GM23338 (cell line): ENCODE measurements at regions not wholly inside any gene's neighbourhood (a gene's known extent, or its start where the extent isn't known, plus 50 kb on each side); places are given as distances from the start of the nearest gene placed in this dataset.

Experiments used
- ATAC-seq: fragments of 200-7000 bp; cut with Tn5 transposase; 3 replicates; pipeline ENCODE4 v1.9.1; 2020
- DNase-seq: peaks from one replicate; pipeline ENCODE4 v3.0.0-alpha.2; 2015; ENCODE audit warnings: low spot score
- H2AFZ ChIP-seq: fragments of 200-600 bp; sonication (generic); 2 replicates; pipeline ENCODE4 v1.8.0; 2016; ENCODE audit warnings: antibody characterized with exemption, mild to moderate bottlenecking, moderate library complexity
- H3F3A ChIP-seq: fragments of 200-600 bp; sonication (generic); replicated peaks from 2 replicates; pipeline ENCODE4 v1.8.0; 2017; ENCODE audit warnings: antibody characterized with exemption, mixed run types, low read depth
- H3K27ac ChIP-seq: fragments of 200-600 bp; sonication (generic); 2 replicates; pipeline ENCODE4 v1.6.1; 2016; ENCODE audit warnings: low read depth
- H3K27me3 ChIP-seq: fragments of 200-600 bp; sonication (generic); 2 replicates; pipeline ENCODE4 v1.8.0; 2016; ENCODE audit warnings: mild to moderate bottlenecking, mixed run types, moderate library complexity; ENCODE audit not compliant: insufficient read depth
- H3K36me3 ChIP-seq: fragments of 200-600 bp; sonication (generic); 2 replicates; pipeline ENCODE4 v1.8.0; 2016; ENCODE audit warnings: mild to moderate bottlenecking; ENCODE audit not compliant: insufficient read depth
- H3K4me1 ChIP-seq: fragments of 200-600 bp; sonication (generic); 2 replicates; pipeline ENCODE4 v1.8.0; 2016; ENCODE audit warnings: mild to moderate bottlenecking, moderate library complexity; ENCODE audit not compliant: insufficient read depth
- H3K4me2 ChIP-seq: fragments of 200-600 bp; sonication (generic); 2 replicates; pipeline ENCODE4 v1.7.1; 2017; ENCODE audit warnings: mixed run types
- H3K4me3 ChIP-seq: fragments of 200-600 bp; sonication (generic); 2 replicates; pipeline ENCODE4 v1.6.1; 2016; ENCODE audit warnings: mixed run types
- H3K79me2 ChIP-seq: fragments of 200-600 bp; sonication (generic); replicated peaks from 2 replicates; pipeline ENCODE4 v1.8.0; 2017; ENCODE audit warnings: mild to moderate bottlenecking; ENCODE audit not compliant: insufficient read depth
- H3K9me2 ChIP-seq: fragments of 200-600 bp; sonication (generic); 2 replicates; pipeline ENCODE4 v1.8.0; 2017; ENCODE audit not compliant: insufficient read depth
- H4K20me1 ChIP-seq: fragments of 200-600 bp; sonication (generic); replicated peaks from 2 replicates; pipeline ENCODE4 v1.8.0; 2017; ENCODE audit warnings: mild to moderate bottlenecking; ENCODE audit not compliant: insufficient read depth
- H3K27ac Mint-ChIP-seq: 2 replicates; pipeline ENCODE4 v1.8.0; 2020; ENCODE audit warnings: inconsistent platforms, mild to moderate bottlenecking, moderate library complexity, mixed read lengths
- H3K27me3 Mint-ChIP-seq: 3 replicates; pipeline ENCODE4 v1.8.0; 2022; ENCODE audit warnings: low read depth, mild to moderate bottlenecking, moderate library complexity, mixed read lengths, inconsistent platforms; ENCODE audit not compliant: insufficient read depth, poor library complexity
- H3K36me3 Mint-ChIP-seq: 3 replicates; pipeline ENCODE4 v1.8.0; 2021; ENCODE audit warnings: low read depth, mild to moderate bottlenecking, inconsistent platforms, moderate library complexity, mixed read lengths
- H3K4me1 Mint-ChIP-seq: 3 replicates; pipeline ENCODE4 v1.8.0; 2020; ENCODE audit warnings: mild to moderate bottlenecking, inconsistent platforms, mixed read lengths
- H3K4me3 Mint-ChIP-seq: 3 replicates; pipeline ENCODE4 v1.8.0; 2021; ENCODE audit warnings: moderate library complexity, mild to moderate bottlenecking, inconsistent platforms, mixed read lengths
- H3K9me3 Mint-ChIP-seq: 3 replicates; pipeline ENCODE4 v1.8.0; 2020; ENCODE audit warnings: moderate library complexity, mild to moderate bottlenecking, inconsistent platforms, mixed read lengths
- CREB1 ChIP-seq: fragments of 250-450 bp; sonication (Bioruptor Pico); IDR thresholded peaks from 2 replicates; pipeline ENCODE4 v1.5.0; 2020; ENCODE audit warnings: low read depth, mild to moderate bottlenecking, moderate library complexity
- CTCF ChIP-seq, 2 experiments: fragments of 200-600 bp in 1 of 2; sonication (generic) in 1 of 2; conservative IDR thresholded peaks; 2 replicates each; pipeline versions ENCODE4 v1.5.1 to v1.6.1; 2016 to 2017; ENCODE audit warnings: antibody characterized with exemption in 2 of 2, low read depth in 2 of 2, mild to moderate bottlenecking in 2 of 2, moderate library complexity in 1 of 2
- EZH2 ChIP-seq: fragments of 200-600 bp; sonication (generic); IDR thresholded peaks from one replicate; pipeline ENCODE4 v1.8.0; 2017; ENCODE audit warnings: antibody characterized with exemption, mild to moderate bottlenecking, low read depth; ENCODE audit not compliant: unreplicated experiment
- POLR2AphosphoS5 ChIP-seq: IDR thresholded peaks from 2 replicates; pipeline ENCODE4 v1.6.1; 2016; ENCODE audit warnings: antibody characterized with exemption, low read depth
- ZNF114 ChIP-seq: fragments of 250-450 bp; sonication (Bioruptor Pico); IDR thresholded peaks from 2 replicates; pipeline ENCODE4 v1.5.0; 2020; ENCODE audit warnings: mild to moderate bottlenecking, moderate library complexity
- ZNF331 ChIP-seq: fragments of 250-450 bp; sonication (Bioruptor Pico); IDR thresholded peaks from 2 replicates; pipeline ENCODE4 v1.5.0; 2020; ENCODE audit warnings: low read depth, mild to moderate bottlenecking, moderate library complexity
- ZNF462 ChIP-seq: fragments of 250-450 bp; sonication (Bioruptor Pico); IDR thresholded peaks from 2 replicates; pipeline ENCODE4 v1.5.0; 2020; ENCODE audit warnings: mild to moderate bottlenecking, moderate library complexity

GRCh38 chr12:131489718-131490117 lies 221.2 kb upstream of the SFSWAP start:
- Histone ChIP-seq H4K20me1 (no peaks in the 10 kb centered on the region), H3K4me2 (no peak overlapping the region), H3K4me3 (no peak overlapping the region), H3K27ac (no peak overlapping the region), H2AFZ (no peak overlapping the region), H3K27me3 (no peaks in the 10 kb centered on the region), H3K79me2 (no peaks in the 10 kb centered on the region), H3K4me1 (no peaks in the 10 kb centered on the region), H3K9me2 (0 out of 2 replicates have a peak, but pooled peaks cover 4% of the 10 kb centered on the region), H3K36me3 (no peaks in the 10 kb centered on the region; the same call in 1 of the 2 replicates), H3F3A (no peaks in the 10 kb centered on the region)
- Mint-ChIP-seq H3K9me3 (no peaks in the 10 kb centered on the region), H3K27ac (no peak overlapping the region), H3K27me3 (no peaks in the 10 kb centered on the region), H3K36me3 (no peaks in the 10 kb centered on the region), H3K4me3 (no peak overlapping the region), H3K4me1 (no peaks in the 10 kb centered on the region)
- ATAC-seq: no peak
- no peak for DNase-seq
- no peak for TF ChIP-seq EZH2
- TF ChIP-seq CREB1: no peak
- no peak for TF ChIP-seq CTCF (conservative IDR thresholded peaks at IDR 0.05; ENCODE audit: low read depth in 2 of 2)
- no peak for TF ChIP-seq ZNF114 (CRISPR knock-in tag)
- TF ChIP-seq POLR2AphosphoS5: no peak
- TF ChIP-seq ZNF462 (CRISPR knock-in tag): no peak
- TF ChIP-seq ZNF331 (CRISPR knock-in tag): no peak
